K562 (cell line): ENCODE measurements at regions not wholly inside any gene's neighbourhood (a gene's known extent, or its start where the extent isn't known, plus 50 kb on each side); places are given as distances from the start of the nearest gene placed in this dataset.

Experiments used
- SPI1 ChIP-seq: IDR thresholded peaks from 2 replicates; pipeline ENCODE4 v1.6.1; 2011; ENCODE audit warnings: low read depth, low read length, control low read depth, borderline replicate concordance
- XRCC5 ChIP-seq: fragments of 200-400 bp; formaldehyde crosslinking; IDR thresholded peaks from 2 replicates; pipeline ENCODE4 v1.6.1; 2017; ENCODE audit warnings: low read depth, mild to moderate bottlenecking, low read length
- ZNF77 ChIP-seq: fragments of 250-450 bp; sonication (Bioruptor Pico); IDR thresholded peaks from 2 replicates; pipeline ENCODE4 v1.5.0; 2020

- TF ChIP-seq SPI1 (no peak), XRCC5 (no peak), ZNF77 (CRISPR knock-in tag) (no peak)
Measured at GRCh38 chr10:89119651-89120050, 87.5 kb downstream of the CH25H start.
